Keratinocyte (primary cell): ENCODE measurements at regions not wholly inside any gene's neighbourhood (a gene's known extent, or its start where the extent isn't known, plus 50 kb on each side); places are given as distances from the start of the nearest gene placed in this dataset.

Experiments used
- DNase-seq: peaks from one replicate; pipeline ENCODE4 v3.0.0-alpha.2; 2011; ENCODE audit warnings: low read depth, missing footprints, low spot score
- FAIRE-seq: peaks from 2 replicates; lab custom pipeline; 2011; peaks lifted over from hg19 to GRCh38; lab: Jason Lieb, UNC
- H2AFZ ChIP-seq: 2 replicates; pipeline ENCODE4 v1.6.0; 2012; ENCODE audit warnings: low read length, control low read depth, inconsistent platforms; ENCODE audit not compliant: control insufficient read depth
- H3K27ac ChIP-seq: 2 replicates; pipeline ENCODE4 v1.5.1; 2011; ENCODE audit warnings: low read length; ENCODE audit not compliant: control insufficient read depth, insufficient read depth
- H3K27me3 ChIP-seq: 3 replicates; pipeline ENCODE4 v1.6.0; 2011; ENCODE audit warnings: low read length; ENCODE audit not compliant: control insufficient read depth, insufficient read depth; ENCODE audit errors: extremely low read depth
- H3K36me3 ChIP-seq, 2 experiments: 2 replicates in 1 of 2; 3 replicates in 1 of 2; pipeline ENCODE4 v1.5.1; 2011; ENCODE audit warnings: low read length in 2 of 2, mild to moderate bottlenecking in 1 of 2; ENCODE audit not compliant: control insufficient read depth in 2 of 2, insufficient read depth in 2 of 2; ENCODE audit errors: extremely low read depth in 1 of 2
- H3K4me1 ChIP-seq: 3 replicates; pipeline ENCODE4 v1.5.1; 2011; ENCODE audit warnings: low read length; ENCODE audit not compliant: control insufficient read depth, insufficient read depth; ENCODE audit errors: extremely low read depth
- H3K4me2 ChIP-seq: 3 replicates; pipeline ENCODE4 v1.6.0; 2011; ENCODE audit warnings: low read depth, low read length; ENCODE audit not compliant: control insufficient read depth, insufficient read depth; ENCODE audit errors: extremely low read depth
- H3K4me3 ChIP-seq, 3 experiments: fragments of 200-600 bp in 1 of 3; sonication (generic) in 1 of 3; 2 replicates in 2 of 3; 3 replicates in 1 of 3; pipeline ENCODE4 v1.5.1; 2011 to 2016; ENCODE audit warnings: low read length in 3 of 3, mild to moderate bottlenecking in 3 of 3, control low read depth in 2 of 3, inconsistent platforms in 1 of 3, low read depth in 1 of 3, mixed read lengths in 1 of 3, mixed run types in 1 of 3, moderate library complexity in 1 of 3; ENCODE audit not compliant: control insufficient read depth in 2 of 3, insufficient read depth in 2 of 3; ENCODE audit errors: extremely low read depth in 1 of 3
- H3K79me2 ChIP-seq: 2 replicates; pipeline ENCODE4 v1.6.0; 2012; ENCODE audit warnings: low read length; ENCODE audit not compliant: control insufficient read depth, insufficient read depth
- H3K9ac ChIP-seq: 3 replicates; pipeline ENCODE4 v1.6.0; 2011; ENCODE audit warnings: low read length; ENCODE audit not compliant: control insufficient read depth, insufficient read depth; ENCODE audit errors: extremely low read depth
- H3K9me1 ChIP-seq: 3 replicates; pipeline ENCODE4 v1.6.0; 2011; ENCODE audit warnings: low read length; ENCODE audit not compliant: control insufficient read depth, insufficient read depth; ENCODE audit errors: extremely low read depth
- H3K9me3 ChIP-seq: 2 replicates; pipeline ENCODE4 v1.5.1; 2012; ENCODE audit warnings: low read depth, low read length; ENCODE audit not compliant: control insufficient read depth
- H4K20me1 ChIP-seq: 3 replicates; pipeline ENCODE4 v1.6.0; 2011; ENCODE audit warnings: low read length; ENCODE audit not compliant: control insufficient read depth, insufficient read depth; ENCODE audit errors: extremely low read depth
- CTCF ChIP-seq, 3 experiments: IDR thresholded peaks in 1 of 3; conservative IDR thresholded peaks in 1 of 3; optimal IDR thresholded peaks in 1 of 3; 2 replicates in 2 of 3; 3 replicates in 1 of 3; pipeline versions ENCODE3 to v1.5.1; 2011; ENCODE audit warnings: low read length in 3 of 3, mild to moderate bottlenecking in 3 of 3, moderate library complexity in 2 of 3, control low read depth in 1 of 3, inconsistent platforms in 1 of 3; ENCODE audit not compliant: insufficient read depth in 2 of 3; ENCODE audit errors: extremely low read depth in 1 of 3
- EZH2 ChIP-seq: IDR thresholded peaks from one replicate; pipeline ENCODE4 v1.6.1; 2012; ENCODE audit warnings: inconsistent platforms, mild to moderate bottlenecking, low read length, moderate library complexity
- dilution Hi-C: fragments of 300-500 bp; cut with MboI; formaldehyde crosslinking; loops from one replicate; pipeline ENCODE4 v1.7.0; 2020; ENCODE audit warnings: low sequenced_read_pairs; ENCODE audit not compliant: extremely low pct_ligation_motif_present

DNA sequence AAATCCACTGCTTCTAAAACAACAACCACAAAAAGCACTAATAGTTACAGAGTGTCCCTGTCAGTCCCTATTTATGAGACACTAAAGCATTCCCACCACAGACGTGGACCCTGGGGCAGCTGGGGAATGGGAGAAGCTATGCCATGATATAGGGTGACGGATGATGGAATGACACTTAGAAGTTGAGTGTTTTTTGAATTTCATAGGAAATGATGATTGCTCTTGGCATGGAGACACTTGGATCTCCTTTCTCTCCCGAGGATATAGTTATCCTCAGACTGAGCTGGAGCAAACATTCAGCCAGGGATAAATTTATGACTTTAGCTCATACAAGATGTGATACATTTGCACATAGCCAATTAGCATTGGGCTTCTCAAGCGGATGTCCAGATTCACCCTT, 151.2 kb downstream of the EDN3 start:
- H3K27me3 ChIP-seq: peaks cover 6% of the 10 kb centered on the region
- no peaks in the 10 kb centered on the region for H3K79me2 ChIP-seq
- H3K36me3 ChIP-seq: no peaks in the 10 kb centered on the region
- H3K9me3 ChIP-seq: no peaks in the 10 kb centered on the region
- H3K9me1 ChIP-seq: no peaks in the 10 kb centered on the region
- H2AFZ ChIP-seq: no peak overlapping the region
- dilution Hi-C loops: no loop called here
- H3K4me1 ChIP-seq: no peaks in the 10 kb centered on the region
- no peaks in the 10 kb centered on the region for H4K20me1 ChIP-seq
- H3K4me3 ChIP-seq: no peak overlapping the region
- H3K27ac ChIP-seq: no peak overlapping the region
- TF ChIP-seq EZH2: no peak
- no peak for TF ChIP-seq CTCF (optimal IDR thresholded peaks at IDR 0.05 in 1 of 3, IDR thresholded peaks at IDR 0.05 in 1 of 3, conservative IDR thresholded peaks at IDR 0.05 in 1 of 3; ENCODE audit: extremely low read depth in 1 of 3, insufficient read depth in 2 of 3, low read length in 3 of 3)
- H3K9ac ChIP-seq: no peak overlapping the region
- DNase-seq (no peak), FAIRE-seq (no peak)
- no peak overlapping the region for H3K4me2 ChIP-seq

- dilution Hi-C loops: no loop called here
- Histone ChIP-seq H3K79me2 (no peaks in the 10 kb centered on the region), H3K4me2 (no peak overlapping the region), H3K27ac (no peak overlapping the region), H3K9ac (no peak overlapping the region), H2AFZ (no peak overlapping the region), H3K9me1 (no peaks in the 10 kb centered on the region), H3K27me3 (peaks cover 8% of the 10 kb centered on the region), H4K20me1 (no peaks in the 10 kb centered on the region), H3K4me3 (no peak overlapping the region), H3K4me1 (no peaks in the 10 kb centered on the region), H3K36me3 (no peaks in the 10 kb centered on the region), H3K9me3 (no peaks in the 10 kb centered on the region)
- no peak for DNase-seq
- no peak for FAIRE-seq
- no peak for TF ChIP-seq EZH2
- TF ChIP-seq CTCF (optimal IDR thresholded peaks at IDR 0.05 in 1 of 3, IDR thresholded peaks at IDR 0.05 in 1 of 3, conservative IDR thresholded peaks at IDR 0.05 in 1 of 3; ENCODE audit: extremely low read depth in 1 of 3, insufficient read depth in 2 of 3, low read length in 3 of 3): no peak
These were observed 151.5 kb upstream of the PHACTR3 start for GRCh38 chr20:59452856-59453255.
